Choroid plexus epithelial cell (primary cell): ENCODE measurements at regions not wholly inside any gene's neighbourhood (a gene's known extent, or its start where the extent isn't known, plus 50 kb on each side); places are given as distances from the start of the nearest gene placed in this dataset.

ENCODE experiments used
- DNase-seq: peaks from one replicate; pipeline ENCODE4 v3.0.0-alpha.2; 2010; ENCODE audit warnings: low read depth
- H3K4me3 ChIP-seq: 2 replicates; pipeline ENCODE4 v1.5.1; 2011; ENCODE audit warnings: low read depth, mild to moderate bottlenecking, control low read depth, low read length, moderate library complexity
- CTCF ChIP-seq: conservative IDR thresholded peaks from 2 replicates; pipeline ENCODE4 v1.5.1; 2011; ENCODE audit warnings: low read depth, mild to moderate bottlenecking, control low read depth, inconsistent platforms, low read length, moderate library complexity

GRCh38 chr12:115818973-115819372, 458.5 kb downstream of the MED13L start:
- no peak overlapping the region for H3K4me3 ChIP-seq
- no peak for DNase-seq
- no peak for TF ChIP-seq CTCF

- no peak for TF ChIP-seq CTCF
- no peak overlapping the region for H3K4me3 ChIP-seq
- no peak for DNase-seq
Measured at GRCh38 chr12:115817389-115817788, 460.1 kb downstream of the MED13L start.

GRCh38 chr12:115815924-115816323, 461.6 kb downstream of the MED13L start:
- TF ChIP-seq CTCF, result no peak
- DNase-seq, result no peak
- H3K4me3 ChIP-seq, result no peak overlapping the region

GRCh38 chr12:115813256-115813655, 464.2 kb downstream of the MED13L start:
- no peak for TF ChIP-seq CTCF
- no peak for DNase-seq
- no peak overlapping the region for H3K4me3 ChIP-seq

GRCh38 chr12:115811929-115812328, 465.6 kb downstream of the MED13L start:
- peak; percentile 33 for DNase-seq
- no peak for TF ChIP-seq CTCF

GRCh38 chr12:115811045-115811444, 466.4 kb downstream of the MED13L start:
- DNase-seq, result no peak
- TF ChIP-seq CTCF, result no peak
- no peak overlapping the region for H3K4me3 ChIP-seq

More at GRCh38 chr12:115811929-115812328, 465.6 kb downstream of the MED13L start:
- no peak overlapping the region for H3K4me3 ChIP-seq

GRCh38 chr12:115810122-115810901, 467.2 kb downstream of the MED13L start:
- no peak overlapping the region for H3K4me3 ChIP-seq
- TF ChIP-seq CTCF, result no peak
- DNase-seq, result no peak
